PC-3 (cell line): ENCODE measurements at regions not wholly inside any gene's neighbourhood (a gene's known extent, or its start where the extent isn't known, plus 50 kb on each side); places are given as distances from the start of the nearest gene placed in this dataset.

Experiments used
- EZH2 ChIP-seq: fragments of 300-600 bp; sonication (generic); IDR thresholded peaks from one replicate; pipeline ENCODE4 v1.6.1; 2017; ENCODE audit warnings: antibody characterized with exemption, mild to moderate bottlenecking, low read length; ENCODE audit not compliant: unreplicated experiment
- EZH2phosphoT487 ChIP-seq: fragments of 300-600 bp; sonication (generic); IDR thresholded peaks from 2 replicates; pipeline ENCODE4 v1.6.1; 2018; ENCODE audit warnings: mild to moderate bottlenecking, antibody characterized with exemption, low read length, borderline replicate concordance
- TF ChIP-seq, protein P1 (sequence below): fragments of 300-600 bp; sonication (generic); conservative IDR thresholded peaks from 2 replicates; pipeline ENCODE4 v1.5.1; 2017; ENCODE audit warnings: antibody characterized with exemption, low read depth, mild to moderate bottlenecking, low read length

GRCh38 chr7:54843841-54844355 is 84.9 kb upstream of the SEC61G start:
- TF ChIP-seq, protein P1, sequence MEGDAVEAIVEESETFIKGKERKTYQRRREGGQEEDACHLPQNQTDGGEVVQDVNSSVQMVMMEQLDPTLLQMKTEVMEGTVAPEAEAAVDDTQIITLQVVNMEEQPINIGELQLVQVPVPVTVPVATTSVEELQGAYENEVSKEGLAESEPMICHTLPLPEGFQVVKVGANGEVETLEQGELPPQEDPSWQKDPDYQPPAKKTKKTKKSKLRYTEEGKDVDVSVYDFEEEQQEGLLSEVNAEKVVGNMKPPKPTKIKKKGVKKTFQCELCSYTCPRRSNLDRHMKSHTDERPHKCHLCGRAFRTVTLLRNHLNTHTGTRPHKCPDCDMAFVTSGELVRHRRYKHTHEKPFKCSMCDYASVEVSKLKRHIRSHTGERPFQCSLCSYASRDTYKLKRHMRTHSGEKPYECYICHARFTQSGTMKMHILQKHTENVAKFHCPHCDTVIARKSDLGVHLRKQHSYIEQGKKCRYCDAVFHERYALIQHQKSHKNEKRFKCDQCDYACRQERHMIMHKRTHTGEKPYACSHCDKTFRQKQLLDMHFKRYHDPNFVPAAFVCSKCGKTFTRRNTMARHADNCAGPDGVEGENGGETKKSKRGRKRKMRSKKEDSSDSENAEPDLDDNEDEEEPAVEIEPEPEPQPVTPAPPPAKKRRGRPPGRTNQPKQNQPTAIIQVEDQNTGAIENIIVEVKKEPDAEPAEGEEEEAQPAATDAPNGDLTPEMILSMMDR, result no peak
- TF ChIP-seq EZH2 (no peak), EZH2phosphoT487 (no peak)
